Ishikawa (cell line): ENCODE measurements at regions not wholly inside any gene's neighbourhood (a gene's known extent, or its start where the extent isn't known, plus 50 kb on each side); places are given as distances from the start of the nearest gene placed in this dataset.
A peak's percentile ranks its signal among the peaks of the same experiment; 100 is the strongest.

ENCODE experiments used
- CEBPB ChIP-seq: IDR thresholded peaks from 2 replicates; pipeline ENCODE4 v1.6.1; 2012
- CREB1 ChIP-seq: IDR thresholded peaks from 2 replicates; pipeline ENCODE4 v1.6.1; 2012; ENCODE audit warnings: low read depth
- EGR1 ChIP-seq: IDR thresholded peaks from 2 replicates; pipeline ENCODE4 v1.6.1; 2012
- EP300 ChIP-seq: IDR thresholded peaks from 2 replicates; pipeline ENCODE4 v1.6.1; 2012; ENCODE audit warnings: borderline replicate concordance
- FOXM1 ChIP-seq: IDR thresholded peaks from 2 replicates; pipeline ENCODE4 v1.6.1; 2012; ENCODE audit warnings: low read depth, borderline replicate concordance
- RAD21 ChIP-seq: IDR thresholded peaks from 2 replicates; pipeline ENCODE4 v1.6.1; 2012; ENCODE audit warnings: low read depth
- TAF1 ChIP-seq: IDR thresholded peaks from 2 replicates; pipeline ENCODE4 v1.6.1; 2012; ENCODE audit warnings: low read depth, mild to moderate bottlenecking
- TCF12 ChIP-seq: IDR thresholded peaks from 2 replicates; pipeline ENCODE4 v1.6.1; 2012; ENCODE audit warnings: low read depth
- TEAD4 ChIP-seq: IDR thresholded peaks from 2 replicates; pipeline ENCODE4 v1.6.1; 2012
- YY1 ChIP-seq: IDR thresholded peaks from 2 replicates; pipeline ENCODE4 v1.6.1; 2012; ENCODE audit warnings: low read depth
- ZBTB7A ChIP-seq: IDR thresholded peaks from 2 replicates; pipeline ENCODE4 v1.6.1; 2012; ENCODE audit warnings: low read depth
- TF ChIP-seq, protein P1 (sequence below): IDR thresholded peaks from 2 replicates; pipeline ENCODE4 v1.6.1; 2012
- TF ChIP-seq, protein P2 (sequence below): IDR thresholded peaks from 2 replicates; pipeline ENCODE4 v1.6.1; 2012; ENCODE audit warnings: low read depth, mild to moderate bottlenecking
- TF ChIP-seq, protein P3 (sequence below): IDR thresholded peaks from 2 replicates; pipeline ENCODE4 v1.6.1; 2012

DNA sequence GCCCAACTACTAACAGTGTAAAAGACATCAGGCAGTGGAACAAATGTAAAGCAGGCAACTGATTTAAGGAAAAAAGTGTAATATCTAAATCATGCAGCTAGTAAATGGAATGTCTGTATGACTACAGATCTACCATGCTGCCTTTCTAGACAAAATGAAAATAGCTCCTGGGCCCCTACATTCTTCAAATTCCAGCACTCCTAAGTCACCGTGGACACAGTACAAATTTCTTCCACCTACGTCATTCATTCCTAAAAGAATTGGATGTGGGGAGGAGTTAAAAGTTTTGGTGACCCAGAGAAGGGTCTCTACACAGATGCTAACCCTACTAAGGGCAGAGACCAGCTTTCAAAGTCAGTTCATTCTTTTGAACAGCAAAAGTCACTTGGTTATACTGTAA, 137.2 kb upstream of the ARHGEF9 start:
- TF ChIP-seq, protein P1, sequence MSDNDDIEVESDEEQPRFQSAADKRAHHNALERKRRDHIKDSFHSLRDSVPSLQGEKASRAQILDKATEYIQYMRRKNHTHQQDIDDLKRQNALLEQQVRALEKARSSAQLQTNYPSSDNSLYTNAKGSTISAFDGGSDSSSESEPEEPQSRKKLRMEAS = no peak
- TF ChIP-seq, protein P2, sequence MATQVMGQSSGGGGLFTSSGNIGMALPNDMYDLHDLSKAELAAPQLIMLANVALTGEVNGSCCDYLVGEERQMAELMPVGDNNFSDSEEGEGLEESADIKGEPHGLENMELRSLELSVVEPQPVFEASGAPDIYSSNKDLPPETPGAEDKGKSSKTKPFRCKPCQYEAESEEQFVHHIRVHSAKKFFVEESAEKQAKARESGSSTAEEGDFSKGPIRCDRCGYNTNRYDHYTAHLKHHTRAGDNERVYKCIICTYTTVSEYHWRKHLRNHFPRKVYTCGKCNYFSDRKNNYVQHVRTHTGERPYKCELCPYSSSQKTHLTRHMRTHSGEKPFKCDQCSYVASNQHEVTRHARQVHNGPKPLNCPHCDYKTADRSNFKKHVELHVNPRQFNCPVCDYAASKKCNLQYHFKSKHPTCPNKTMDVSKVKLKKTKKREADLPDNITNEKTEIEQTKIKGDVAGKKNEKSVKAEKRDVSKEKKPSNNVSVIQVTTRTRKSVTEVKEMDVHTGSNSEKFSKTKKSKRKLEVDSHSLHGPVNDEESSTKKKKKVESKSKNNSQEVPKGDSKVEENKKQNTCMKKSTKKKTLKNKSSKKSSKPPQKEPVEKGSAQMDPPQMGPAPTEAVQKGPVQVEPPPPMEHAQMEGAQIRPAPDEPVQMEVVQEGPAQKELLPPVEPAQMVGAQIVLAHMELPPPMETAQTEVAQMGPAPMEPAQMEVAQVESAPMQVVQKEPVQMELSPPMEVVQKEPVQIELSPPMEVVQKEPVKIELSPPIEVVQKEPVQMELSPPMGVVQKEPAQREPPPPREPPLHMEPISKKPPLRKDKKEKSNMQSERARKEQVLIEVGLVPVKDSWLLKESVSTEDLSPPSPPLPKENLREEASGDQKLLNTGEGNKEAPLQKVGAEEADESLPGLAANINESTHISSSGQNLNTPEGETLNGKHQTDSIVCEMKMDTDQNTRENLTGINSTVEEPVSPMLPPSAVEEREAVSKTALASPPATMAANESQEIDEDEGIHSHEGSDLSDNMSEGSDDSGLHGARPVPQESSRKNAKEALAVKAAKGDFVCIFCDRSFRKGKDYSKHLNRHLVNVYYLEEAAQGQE = no peak
- TF ChIP-seq EP300 (no peak), TCF12 (no peak), FOXM1 (no peak), EGR1 (no peak), TAF1 (no peak), CEBPB (no peak), RAD21 (no peak), TEAD4 (peak; percentile 82), YY1 (no peak), CREB1 (no peak), ZBTB7A (no peak)
- TF ChIP-seq, protein P3, sequence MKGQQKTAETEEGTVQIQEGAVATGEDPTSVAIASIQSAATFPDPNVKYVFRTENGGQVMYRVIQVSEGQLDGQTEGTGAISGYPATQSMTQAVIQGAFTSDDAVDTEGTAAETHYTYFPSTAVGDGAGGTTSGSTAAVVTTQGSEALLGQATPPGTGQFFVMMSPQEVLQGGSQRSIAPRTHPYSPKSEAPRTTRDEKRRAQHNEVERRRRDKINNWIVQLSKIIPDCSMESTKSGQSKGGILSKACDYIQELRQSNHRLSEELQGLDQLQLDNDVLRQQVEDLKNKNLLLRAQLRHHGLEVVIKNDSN = no peak
